K562 (cell line): ENCODE measurements at regions not wholly inside any gene's neighbourhood (a gene's known extent, or its start where the extent isn't known, plus 50 kb on each side); places are given as distances from the start of the nearest gene placed in this dataset.

Experiments used
- ATAC-seq: fragments of 200-7000 bp; cut with Tn5 transposase; 3 replicates; pipeline ENCODE4 v1.9.1; 2020; ENCODE audit warnings: moderate library complexity
- BruUV-seq: library from RNA; stranded (reverse); fragments of 400-500 nt; replicated peaks from 2 replicates; lab custom pipeline; 2021; lab: Mats Ljungman, UMichigan
- CTCF ChIA-PET: fragments of 300-600 bp; formaldehyde crosslinking; extraction: SDS; loops from one replicate; lab custom pipeline; 2021; ENCODE audit warnings: low intra/inter-chr PET ratio; lab: Yijun Ruan, JAX
- POLR2A ChIA-PET: fragments of 300-600, 350-650 bp; sonication (Branson Sonifier 250); formaldehyde crosslinking; extraction: SDS; loops from one replicate; lab custom pipeline; 2021; ENCODE audit warnings: antibody characterized with exemption, inconsistent platforms; lab: Yijun Ruan, JAX
- DNase-seq, 4 experiments: peaks; one replicate each; pipeline versions ENCODE4 v3.0.0 to v3.0.0-alpha.2; 2011 to 2018; ENCODE audit warnings: low spot score in 3 of 4, mixed read lengths in 3 of 4; ENCODE audit errors: extremely low read depth in 1 of 4
- FAIRE-seq: peaks from 2 replicates; lab custom pipeline; 2011; peaks lifted over from hg19 to GRCh38; lab: Jason Lieb, UNC
- H2AFZ ChIP-seq: 2 replicates; pipeline ENCODE4 v1.6.0; 2011; ENCODE audit warnings: low read depth, low read length, control low read depth, inconsistent platforms
- H3K27ac ChIP-seq: fragments of 200-600 bp; 3 replicates; pipeline ENCODE4 v1.8.0; 2011; ENCODE audit warnings: low read depth, mild to moderate bottlenecking, control low read depth, inconsistent platforms, low read length, moderate library complexity, mixed read lengths; ENCODE audit errors: extremely low read depth
- H3K27me3 ChIP-seq, 2 experiments: fragments of 300-600 bp in 1 of 2; 2 replicates in 1 of 2; 3 replicates in 1 of 2; pipeline versions ENCODE4 v1.6.0 to v1.8.0; 2011; ENCODE audit warnings: inconsistent platforms in 2 of 2, low read length in 2 of 2, mild to moderate bottlenecking in 1 of 2, mixed read lengths in 1 of 2, moderate library complexity in 1 of 2; ENCODE audit not compliant: control insufficient read depth in 2 of 2, insufficient read depth in 2 of 2
- H3K36me3 ChIP-seq: fragments of 300-600 bp; 3 replicates; pipeline ENCODE4 v1.8.0; 2011; ENCODE audit warnings: mild to moderate bottlenecking, low read length, inconsistent platforms; ENCODE audit not compliant: control insufficient read depth, insufficient read depth
- H3K4me1 ChIP-seq, 2 experiments: fragments of 200-600 bp in 1 of 2; replicated peaks in 1 of 2; 2 replicates in 1 of 2; 3 replicates in 1 of 2; pipeline versions ENCODE4 v1.5.1 to v1.8.0; 2011; ENCODE audit warnings: inconsistent platforms in 2 of 2, low read length in 2 of 2, mild to moderate bottlenecking in 1 of 2, mixed read lengths in 1 of 2, moderate library complexity in 1 of 2; ENCODE audit not compliant: control insufficient read depth in 2 of 2, insufficient read depth in 2 of 2
- H3K4me2 ChIP-seq: 2 replicates; pipeline ENCODE4 v1.6.1; 2011; ENCODE audit warnings: low read length, control low read depth, inconsistent platforms, mixed read lengths; ENCODE audit not compliant: insufficient read depth
- H3K4me3 ChIP-seq: fragments of 200-600 bp; sonication (generic), shearing (Covaris generic); 2 replicates; pipeline ENCODE4 v1.5.1; 2016; ENCODE audit warnings: control low read depth, inconsistent platforms
- H3K79me2 ChIP-seq: fragments of 200-600 bp; 3 replicates; pipeline ENCODE4 v1.8.0; 2011; ENCODE audit warnings: low read length, inconsistent platforms; ENCODE audit not compliant: control insufficient read depth, insufficient read depth
- H3K9ac ChIP-seq, 2 experiments: 2 replicates each; pipeline versions ENCODE4 v1.6.0 to v1.6.1; 2011; ENCODE audit warnings: low read depth in 2 of 2, low read length in 2 of 2, control low read depth in 1 of 2, inconsistent platforms in 1 of 2, mild to moderate bottlenecking in 1 of 2, mixed read lengths in 1 of 2; ENCODE audit not compliant: insufficient read depth in 1 of 2
- H3K9me1 ChIP-seq: one replicate; pipeline ENCODE4 v1.6.0; 2011; ENCODE audit warnings: inconsistent platforms, mild to moderate bottlenecking, low read length, moderate library complexity; ENCODE audit not compliant: control insufficient read depth, insufficient read depth
- H3K9me3 ChIP-seq: replicated peaks from 2 replicates; pipeline ENCODE4 v1.5.1; 2011; ENCODE audit warnings: low read depth, low read length, inconsistent platforms; ENCODE audit not compliant: control insufficient read depth, insufficient read depth
- H4K20me1 ChIP-seq: replicated peaks from 2 replicates; pipeline ENCODE4 v1.6.1; 2011; ENCODE audit warnings: low read length, inconsistent platforms, mixed read lengths; ENCODE audit not compliant: control insufficient read depth, insufficient read depth
- RAD21 ChIP-seq, 2 experiments: fragments of 250-450 bp in 1 of 2; fragments of 450-650 bp in 1 of 2; sonication (Bioruptor Pico) in 1 of 2; formaldehyde crosslinking in 1 of 2; IDR thresholded peaks in 1 of 2; conservative IDR thresholded peaks in 1 of 2; 2 replicates each; pipeline versions ENCODE4 v1.4.0 to v1.8.0; 2020 to 2022; ENCODE audit warnings: mild to moderate bottlenecking in 2 of 2, moderate library complexity in 1 of 2
- RCOR1 ChIP-seq, 2 experiments: IDR thresholded peaks; 2 replicates each; pipeline ENCODE4 v1.6.1; 2012; ENCODE audit warnings: low read depth in 2 of 2, low read length in 2 of 2, borderline replicate concordance in 1 of 2, improper control_type of control experiment in 1 of 2
- ZFP30 ChIP-seq: fragments of 250-450 bp; sonication (Bioruptor Pico); IDR thresholded peaks from 2 replicates; pipeline ENCODE4 v1.8.0; 2022; ENCODE audit warnings: moderate library complexity, mild to moderate bottlenecking, inconsistent platforms, borderline replicate concordance
- ZNF253 ChIP-seq: fragments of 250-450 bp; sonication (Bioruptor Pico); conservative IDR thresholded peaks from 2 replicates; pipeline ENCODE4 v1.6.1; 2021; ENCODE audit warnings: mild to moderate bottlenecking
- WGBS: fragments of 100-300 bp; shearing (Covaris generic); methylation state at CpG from one replicate; pipeline ENCODE4 v1.1.6; 2016; ENCODE audit warnings: low coverage, mixed read lengths; ENCODE audit not compliant: insufficient coverage; ENCODE audit errors: missing lambda C conversion rate; 5-methylcytosine and 5-hydroxymethylcytosine counted together
- in situ Hi-C: fragments of 300-500 bp; cut with MboI; formaldehyde crosslinking; loops from 4 replicates; pipeline ENCODE4 v1.15.0; 2018; ENCODE audit warnings: inconsistent platforms, mixed read lengths
- intact Hi-C: fragments of 100-400 bp; cut with micrococcal nuclease; formaldehyde crosslinking; loops from 2 replicates; pipeline ENCODE4 v1.14.2; 2022
- TF ChIP-seq, protein P1 (sequence below): fragments of 450-650 bp; IDR thresholded peaks from 2 replicates; pipeline ENCODE4 v1.6.1; 2016; ENCODE audit warnings: low read depth, mild to moderate bottlenecking, moderate library complexity
- TF ChIP-seq, protein P2 (sequence below): fragments of 450-650 bp; formaldehyde crosslinking; IDR thresholded peaks from 2 replicates; pipeline ENCODE4 v1.4.0; 2022; ENCODE audit warnings: missing genetic modification characterization
- TF ChIP-seq, protein P3 (sequence below), 3 experiments: IDR thresholded peaks in 2 of 3; conservative IDR thresholded peaks in 1 of 3; 2 replicates each; pipeline ENCODE4 v1.5.1; 2011 to 2012; ENCODE audit warnings: low read length in 3 of 3, mild to moderate bottlenecking in 3 of 3, control low read depth in 2 of 3, improper control_type of control experiment in 1 of 3, inconsistent platforms in 1 of 3, low read depth in 1 of 3, mixed read lengths in 1 of 3, moderate library complexity in 1 of 3; ENCODE audit not compliant: insufficient read depth in 2 of 3

DNA sequence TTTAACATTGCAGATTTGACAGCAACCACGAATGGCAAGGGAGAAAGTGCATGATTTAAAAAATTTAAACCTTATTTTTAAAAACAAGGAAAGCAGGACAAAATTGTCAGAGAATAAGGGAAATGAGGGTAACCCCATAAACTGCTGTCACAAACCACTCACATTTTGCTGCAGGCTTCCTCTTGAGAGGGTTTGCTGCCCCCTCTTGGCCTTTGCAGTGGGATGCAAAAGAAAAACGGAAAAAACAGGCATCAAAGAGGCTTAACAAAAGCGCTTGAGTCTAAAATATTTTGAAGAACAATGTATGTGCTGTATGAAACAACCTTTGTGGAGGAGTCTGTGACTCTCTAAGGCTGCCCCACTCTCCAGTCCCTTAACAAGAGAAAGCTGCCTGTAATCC is 91.6 kb downstream of the TMX3 start:
- in situ Hi-C loops (no loop called here), intact Hi-C loops (loop anchor here (10.0 kb wide), 1 partner anchor 1109 kb away; the partner anchor contains the start of gene DSEL)
- no peaks in the 10 kb centered on the region for H3K36me3 ChIP-seq
- DNase-seq: peak; percentile 10 to 42 (median 12)
- H3K9me3 ChIP-seq: no peaks in the 10 kb centered on the region
- no TSS peak for BruUV-seq
- FAIRE-seq: no peak
- H2AFZ ChIP-seq: no peak overlapping the region; the same call in 1 of the 2 replicates
- no peak overlapping the region for H3K4me2 ChIP-seq
- no peaks in the 10 kb centered on the region for H3K4me1 ChIP-seq
- 4% methylated on average over 3 of the region's 3 CpGs for WGBS
- TF ChIP-seq, protein P1, sequence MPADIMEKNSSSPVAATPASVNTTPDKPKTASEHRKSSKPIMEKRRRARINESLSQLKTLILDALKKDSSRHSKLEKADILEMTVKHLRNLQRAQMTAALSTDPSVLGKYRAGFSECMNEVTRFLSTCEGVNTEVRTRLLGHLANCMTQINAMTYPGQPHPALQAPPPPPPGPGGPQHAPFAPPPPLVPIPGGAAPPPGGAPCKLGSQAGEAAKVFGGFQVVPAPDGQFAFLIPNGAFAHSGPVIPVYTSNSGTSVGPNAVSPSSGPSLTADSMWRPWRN: no peak
- TF ChIP-seq ZNF253 (no peak), RCOR1 (IDR thresholded peaks at IDR 0.05; ENCODE audit: borderline replicate concordance in 1 of 2, low read depth in 2 of 2, low read length in 2 of 2) (no peak), RAD21 (CRISPR knock-in tag; conservative IDR thresholded peaks at IDR 0.05 in 1 of 2, IDR thresholded peaks at IDR 0.05 in 1 of 2) (peak; percentile 38 to 51), ZFP30 (CRISPR knock-in tag) (no peak)
- TF ChIP-seq, protein P2, sequence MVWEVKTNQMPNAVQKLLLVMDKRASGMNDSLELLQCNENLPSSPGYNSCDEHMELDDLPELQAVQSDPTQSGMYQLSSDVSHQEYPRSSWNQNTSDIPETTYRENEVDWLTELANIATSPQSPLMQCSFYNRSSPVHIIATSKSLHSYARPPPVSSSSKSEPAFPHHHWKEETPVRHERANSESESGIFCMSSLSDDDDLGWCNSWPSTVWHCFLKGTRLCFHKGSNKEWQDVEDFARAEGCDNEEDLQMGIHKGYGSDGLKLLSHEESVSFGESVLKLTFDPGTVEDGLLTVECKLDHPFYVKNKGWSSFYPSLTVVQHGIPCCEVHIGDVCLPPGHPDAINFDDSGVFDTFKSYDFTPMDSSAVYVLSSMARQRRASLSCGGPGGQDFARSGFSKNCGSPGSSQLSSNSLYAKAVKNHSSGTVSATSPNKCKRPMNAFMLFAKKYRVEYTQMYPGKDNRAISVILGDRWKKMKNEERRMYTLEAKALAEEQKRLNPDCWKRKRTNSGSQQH: no peak
- TF ChIP-seq, protein P3, sequence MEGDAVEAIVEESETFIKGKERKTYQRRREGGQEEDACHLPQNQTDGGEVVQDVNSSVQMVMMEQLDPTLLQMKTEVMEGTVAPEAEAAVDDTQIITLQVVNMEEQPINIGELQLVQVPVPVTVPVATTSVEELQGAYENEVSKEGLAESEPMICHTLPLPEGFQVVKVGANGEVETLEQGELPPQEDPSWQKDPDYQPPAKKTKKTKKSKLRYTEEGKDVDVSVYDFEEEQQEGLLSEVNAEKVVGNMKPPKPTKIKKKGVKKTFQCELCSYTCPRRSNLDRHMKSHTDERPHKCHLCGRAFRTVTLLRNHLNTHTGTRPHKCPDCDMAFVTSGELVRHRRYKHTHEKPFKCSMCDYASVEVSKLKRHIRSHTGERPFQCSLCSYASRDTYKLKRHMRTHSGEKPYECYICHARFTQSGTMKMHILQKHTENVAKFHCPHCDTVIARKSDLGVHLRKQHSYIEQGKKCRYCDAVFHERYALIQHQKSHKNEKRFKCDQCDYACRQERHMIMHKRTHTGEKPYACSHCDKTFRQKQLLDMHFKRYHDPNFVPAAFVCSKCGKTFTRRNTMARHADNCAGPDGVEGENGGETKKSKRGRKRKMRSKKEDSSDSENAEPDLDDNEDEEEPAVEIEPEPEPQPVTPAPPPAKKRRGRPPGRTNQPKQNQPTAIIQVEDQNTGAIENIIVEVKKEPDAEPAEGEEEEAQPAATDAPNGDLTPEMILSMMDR (IDR thresholded peaks at IDR 0.05 in 2 of 3, conservative IDR thresholded peaks at IDR 0.05 in 1 of 3; ENCODE audit: insufficient read depth in 2 of 3, low read depth in 1 of 3, low read length in 3 of 3): peak; percentile 18 to 37 (median 32); a peak in 3 of 6 replicates
- TF ChIP-seq, all 486 proteins: peak for 2
- Histone ChIP-seq H3K79me2 (no peaks in the 10 kb centered on the region), H3K27me3 (no peaks in the 10 kb centered on the region), H3K9ac (no peak overlapping the region), H3K27ac (no peak overlapping the region), H3K4me3 (no peak overlapping the region), H3K9me1 (no peaks in the 10 kb centered on the region), H4K20me1 (no peaks in the 10 kb centered on the region)
- POLR2A ChIA-PET: no interaction called here
- CTCF ChIA-PET: interaction anchor here (0.6 kb wide), 2 partner anchors 47 to 1108 kb away, joined by 3 read pairs; no protein-coding TSS in a partner anchor
- ATAC-seq: peak; percentile 70
